ENCODE measurements at regions not wholly inside any gene's neighbourhood (a gene's known extent, or its start where the extent isn't known, plus 50 kb on each side); places are given as distances from the start of the nearest gene placed in this dataset.

- Histone ChIP-seq H3K27ac (no peak overlapping the region), H3K9me3 (ENCODE audit: low read depth) (no peaks in the 10 kb centered on the region), H3K4me1 (ENCODE audit: low read depth) (no peaks in the 10 kb centered on the region), H3K36me3 (no peaks in the 10 kb centered on the region), H3K27me3 (no peaks in the 10 kb centered on the region), H3K4me3 (no peak overlapping the region)
- DNase-seq (ENCODE audit: low read depth in 1 of 2, low spot score in 1 of 2), result peak in 1 of 2 donors; percentile 20
- TF ChIP-seq, protein P1, sequence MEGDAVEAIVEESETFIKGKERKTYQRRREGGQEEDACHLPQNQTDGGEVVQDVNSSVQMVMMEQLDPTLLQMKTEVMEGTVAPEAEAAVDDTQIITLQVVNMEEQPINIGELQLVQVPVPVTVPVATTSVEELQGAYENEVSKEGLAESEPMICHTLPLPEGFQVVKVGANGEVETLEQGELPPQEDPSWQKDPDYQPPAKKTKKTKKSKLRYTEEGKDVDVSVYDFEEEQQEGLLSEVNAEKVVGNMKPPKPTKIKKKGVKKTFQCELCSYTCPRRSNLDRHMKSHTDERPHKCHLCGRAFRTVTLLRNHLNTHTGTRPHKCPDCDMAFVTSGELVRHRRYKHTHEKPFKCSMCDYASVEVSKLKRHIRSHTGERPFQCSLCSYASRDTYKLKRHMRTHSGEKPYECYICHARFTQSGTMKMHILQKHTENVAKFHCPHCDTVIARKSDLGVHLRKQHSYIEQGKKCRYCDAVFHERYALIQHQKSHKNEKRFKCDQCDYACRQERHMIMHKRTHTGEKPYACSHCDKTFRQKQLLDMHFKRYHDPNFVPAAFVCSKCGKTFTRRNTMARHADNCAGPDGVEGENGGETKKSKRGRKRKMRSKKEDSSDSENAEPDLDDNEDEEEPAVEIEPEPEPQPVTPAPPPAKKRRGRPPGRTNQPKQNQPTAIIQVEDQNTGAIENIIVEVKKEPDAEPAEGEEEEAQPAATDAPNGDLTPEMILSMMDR (IDR thresholded peaks at IDR 0.05; ENCODE audit: low read depth, low read length), result no peak
Measured at GRCh38 chr2:219968685-219969345, 341.4 kb downstream of the SLC4A3 start.

DNA sequence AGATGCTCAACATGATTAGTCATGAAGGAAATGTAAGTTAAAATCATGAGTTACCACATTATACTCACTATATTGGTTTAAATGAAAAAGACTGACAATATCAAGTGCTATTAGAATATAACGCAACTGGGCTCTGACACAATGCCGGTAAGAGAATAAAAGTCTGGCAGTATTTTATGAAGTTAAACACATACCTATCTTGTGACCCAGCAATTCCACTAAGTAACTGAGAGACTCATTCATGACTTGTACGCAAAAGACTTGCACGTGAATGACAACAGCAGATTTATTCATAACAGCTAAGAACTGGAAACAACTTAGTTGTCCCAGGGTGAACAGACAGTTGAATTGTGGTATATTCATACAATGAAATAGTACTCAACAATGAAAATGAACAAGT is 342.1 kb downstream of the SLC4A3 start:
- H3K4me3 ChIP-seq, result no peak overlapping the region
- TF ChIP-seq, protein P1 (IDR thresholded peaks at IDR 0.05; ENCODE audit: low read depth, low read length), result no peak
- peak in 1 of 2 donors; percentile 11 for DNase-seq (ENCODE audit: low read depth in 1 of 2, low spot score in 1 of 2)
- no peak overlapping the region for H3K27ac ChIP-seq
- H3K4me1 ChIP-seq (ENCODE audit: low read depth), result no peaks in the 10 kb centered on the region
- H3K9me3 ChIP-seq (ENCODE audit: low read depth), result no peaks in the 10 kb centered on the region
- H3K36me3 ChIP-seq, result no peaks in the 10 kb centered on the region
- H3K27me3 ChIP-seq, result no peaks in the 10 kb centered on the region

DNA sequence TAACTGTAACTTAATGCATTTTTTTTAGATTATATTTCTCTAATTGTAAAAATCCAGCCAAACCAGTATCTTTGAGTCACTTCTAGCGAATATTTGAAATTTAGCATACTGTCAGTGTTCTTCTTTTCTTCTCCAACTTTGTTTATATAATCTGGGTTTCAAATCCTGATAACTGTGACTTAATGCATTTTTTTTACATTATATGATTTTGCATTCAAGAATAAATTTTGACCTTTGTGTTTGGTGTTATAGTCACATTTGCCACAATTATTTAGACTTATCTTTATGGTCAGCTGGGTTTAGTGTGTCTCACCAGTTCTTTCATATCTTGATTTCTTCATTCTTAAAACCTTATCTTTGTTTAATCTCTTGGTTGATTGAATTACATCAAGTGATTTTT is 345.7 kb downstream of the SLC4A3 start:
- Histone ChIP-seq H3K4me3 (no peak overlapping the region), H3K4me1 (ENCODE audit: low read depth) (no peaks in the 10 kb centered on the region), H3K36me3 (no peaks in the 10 kb centered on the region), H3K9me3 (ENCODE audit: low read depth) (no peaks in the 10 kb centered on the region), H3K27ac (no peak overlapping the region), H3K27me3 (no peaks in the 10 kb centered on the region)
- TF ChIP-seq, protein P1 (IDR thresholded peaks at IDR 0.05; ENCODE audit: low read depth, low read length), result no peak
- no peak for DNase-seq (ENCODE audit: low read depth in 1 of 2, low spot score in 1 of 2)

GRCh38 chr2:219976871-219977270 is 349.4 kb downstream of the SLC4A3 start:
- Histone ChIP-seq H3K4me3 (no peak overlapping the region), H3K27ac (no peak overlapping the region), H3K9me3 (ENCODE audit: low read depth) (no peaks in the 10 kb centered on the region), H3K36me3 (no peaks in the 10 kb centered on the region), H3K27me3 (no peaks in the 10 kb centered on the region), H3K4me1 (ENCODE audit: low read depth) (no peaks in the 10 kb centered on the region)
- DNase-seq (ENCODE audit: low read depth in 1 of 2, low spot score in 1 of 2), result no peak
- TF ChIP-seq, protein P1 (IDR thresholded peaks at IDR 0.05; ENCODE audit: low read depth, low read length), result no peak

GRCh38 chr2:219980638-219981037 is 353.2 kb downstream of the SLC4A3 start:
- TF ChIP-seq, protein P1 (IDR thresholded peaks at IDR 0.05; ENCODE audit: low read depth, low read length), result no peak
- no peaks in the 10 kb centered on the region for H3K4me1 ChIP-seq (ENCODE audit: low read depth)

More at GRCh38 chr2:219980638-219981037, 353.2 kb downstream of the SLC4A3 start:
- Histone ChIP-seq H3K27ac (no peak overlapping the region), H3K9me3 (ENCODE audit: low read depth) (no peaks in the 10 kb centered on the region), H3K36me3 (no peaks in the 10 kb centered on the region), H3K4me3 (no peak overlapping the region), H3K27me3 (no peaks in the 10 kb centered on the region)
- no peak for DNase-seq (ENCODE audit: low read depth in 1 of 2, low spot score in 1 of 2)

All from cardiac muscle cell (in vitro differentiated cells and primary cell).